SK-N-SH (cell line): ENCODE measurements at regions not wholly inside any gene's neighbourhood (a gene's known extent, or its start where the extent isn't known, plus 50 kb on each side); places are given as distances from the start of the nearest gene placed in this dataset.

Experiments used
- CTCF ChIA-PET: fragments of 300-600, 350-600 bp; formaldehyde crosslinking; extraction: SDS; loops from one replicate; lab custom pipeline; 2021; lab: Yijun Ruan, JAX
- POLR2A ChIA-PET: fragments of 350-600 bp; sonication (Branson Sonifier 250); formaldehyde crosslinking; extraction: SDS; loops from one replicate; lab custom pipeline; 2020; ENCODE audit warnings: antibody characterized with exemption, inconsistent platforms; lab: Yijun Ruan, JAX
- DNase-seq: peaks from one replicate; pipeline ENCODE4 v3.0.0; 2012
- H2AFZ ChIP-seq: fragments of 200-600 bp; sonication (generic); 2 replicates; pipeline ENCODE4 v1.8.1; 2016; ENCODE audit warnings: antibody characterized with exemption, mild to moderate bottlenecking, low read depth
- H3F3A ChIP-seq: fragments of 200-600 bp; sonication (generic); replicated peaks from 2 replicates; pipeline ENCODE3; 2016; ENCODE audit warnings: antibody characterized with exemption, mild to moderate bottlenecking; ENCODE audit not compliant: insufficient read depth
- H3K27ac ChIP-seq, 2 experiments: fragments of 200-500 bp in 1 of 2; fragments of 200-600 bp in 1 of 2; sonication (Bioruptor generic) in 1 of 2; sonication (generic), shearing (Covaris generic) in 1 of 2; 2 replicates each; pipeline versions ENCODE4 v1.5.1 to v1.6.1; 2014 to 2016; ENCODE audit warnings: low read depth in 2 of 2, inconsistent platforms in 1 of 2, low read length in 1 of 2, mild to moderate bottlenecking in 1 of 2, mixed read lengths in 1 of 2
- H3K27me3 ChIP-seq: fragments of 200-600 bp; sonication (generic), shearing (Covaris generic); 2 replicates; pipeline ENCODE4 v1.6.1; 2016; ENCODE audit warnings: mixed run types; ENCODE audit not compliant: insufficient read depth
- H3K36me3 ChIP-seq, 2 experiments: fragments of 200-500 bp in 1 of 2; fragments of 200-600 bp in 1 of 2; sonication (Bioruptor generic) in 1 of 2; sonication (generic) in 1 of 2; replicated peaks in 1 of 2; 2 replicates each; pipeline versions ENCODE3 to v1.5.1; 2014 to 2016; ENCODE audit warnings: low read length in 1 of 2, mild to moderate bottlenecking in 1 of 2; ENCODE audit not compliant: insufficient read depth in 2 of 2, control insufficient read depth in 1 of 2
- H3K4me1 ChIP-seq, 2 experiments: fragments of 200-500 bp in 1 of 2; fragments of 200-600 bp in 1 of 2; sonication (Bioruptor generic) in 1 of 2; sonication (generic), shearing (Covaris generic) in 1 of 2; 2 replicates each; pipeline versions ENCODE4 v1.5.1 to v1.6.1; 2014 to 2016; ENCODE audit warnings: low read depth in 1 of 2, low read length in 1 of 2, mixed run types in 1 of 2; ENCODE audit not compliant: insufficient read depth in 2 of 2, control insufficient read depth in 1 of 2
- H3K4me2 ChIP-seq: fragments of 200-600 bp; sonication (generic), shearing (Covaris generic); 2 replicates; pipeline ENCODE4 v1.6.1; 2017; ENCODE audit warnings: mixed run types
- H3K4me3 ChIP-seq, 2 experiments: fragments of 200-500 bp in 1 of 2; fragments of 200-600 bp in 1 of 2; sonication (Bioruptor generic) in 1 of 2; sonication (generic), shearing (Covaris generic) in 1 of 2; 2 replicates each; pipeline versions ENCODE4 v1.5.1 to v1.8.1; 2014 to 2016; ENCODE audit warnings: low read depth in 2 of 2, inconsistent platforms in 1 of 2, low read length in 1 of 2, mild to moderate bottlenecking in 1 of 2, mixed read lengths in 1 of 2, moderate library complexity in 1 of 2
- H3K79me2 ChIP-seq: fragments of 200-600 bp; sonication (generic); 2 replicates; pipeline ENCODE4 v1.8.1; 2017; ENCODE audit warnings: mild to moderate bottlenecking; ENCODE audit not compliant: insufficient read depth
- H3K9ac ChIP-seq: fragments of 200-600 bp; sonication (generic); 2 replicates; pipeline ENCODE4 v1.6.1; 2017; ENCODE audit warnings: mixed run types
- H3K9me2 ChIP-seq: fragments of 200-600 bp; sonication (generic); 2 replicates; pipeline ENCODE4 v1.6.1; 2017; ENCODE audit warnings: mixed run types
- H3K9me3 ChIP-seq: fragments of 200-600 bp; sonication (generic); 2 replicates; pipeline ENCODE4 v1.6.1; 2017; ENCODE audit warnings: mixed run types, mild to moderate bottlenecking, moderate library complexity
- H4K20me1 ChIP-seq: fragments of 200-600 bp; sonication (generic); 2 replicates; pipeline ENCODE4 v1.6.1; 2017; ENCODE audit warnings: mild to moderate bottlenecking, mixed run types; ENCODE audit not compliant: insufficient read depth
- CHD2 ChIP-seq: fragments of 150-350 bp; IDR thresholded peaks from 2 replicates; pipeline ENCODE4 v1.6.1; 2018; ENCODE audit warnings: low read length; ENCODE audit not compliant: partially characterized antibody
- EZH2phosphoT487 ChIP-seq: fragments of 200-600 bp; sonication (generic); IDR thresholded peaks from 2 replicates; pipeline ENCODE4 v1.6.1; 2017; ENCODE audit warnings: low read depth, mixed run types, mild to moderate bottlenecking, antibody characterized with exemption, moderate library complexity, borderline replicate concordance
- FOSL2 ChIP-seq: IDR thresholded peaks from 2 replicates; pipeline ENCODE4 v1.4.0; 2012; ENCODE audit warnings: low read depth, mild to moderate bottlenecking, moderate library complexity, borderline replicate concordance
- FOXJ3 ChIP-seq: sonication (generic); formaldehyde crosslinking; IDR thresholded peaks from 2 replicates; pipeline ENCODE4 v1.5.1; 2020; ENCODE audit warnings: mild to moderate bottlenecking, missing genetic modification reagents
- GATA2 ChIP-seq: sonication (generic); formaldehyde crosslinking; IDR thresholded peaks from 2 replicates; pipeline ENCODE4 v1.5.0; 2020; ENCODE audit warnings: mild to moderate bottlenecking, missing genetic modification reagents
- NFIC ChIP-seq: IDR thresholded peaks from 2 replicates; pipeline ENCODE4 v1.4.0; 2012; ENCODE audit warnings: borderline replicate concordance
- PBX3 ChIP-seq: IDR thresholded peaks from 2 replicates; pipeline ENCODE4; 2012
- POLR2AphosphoS5 ChIP-seq: IDR thresholded peaks from 2 replicates; pipeline ENCODE4 v1.6.1; 2012; ENCODE audit warnings: low read depth, low read length
- RAD21 ChIP-seq: IDR thresholded peaks from 2 replicates; pipeline ENCODE4 v1.6.1; 2012; ENCODE audit warnings: mild to moderate bottlenecking, low read length
- RFX5 ChIP-seq: IDR thresholded peaks from 2 replicates; pipeline ENCODE4 v1.6.1; 2012; ENCODE audit warnings: mild to moderate bottlenecking, improper control_type of control experiment, low read length
- RXRA ChIP-seq: IDR thresholded peaks from 2 replicates; pipeline ENCODE4 v1.4.0; 2012; ENCODE audit warnings: low read depth, mild to moderate bottlenecking, borderline replicate concordance
- SIN3A ChIP-seq: IDR thresholded peaks from 2 replicates; pipeline ENCODE4 v1.6.1; 2012; ENCODE audit warnings: low read depth, mild to moderate bottlenecking, low read length, moderate library complexity, borderline replicate concordance
- SMC3 ChIP-seq: IDR thresholded peaks from 2 replicates; pipeline ENCODE4 v1.6.1; 2012; ENCODE audit warnings: low read depth, low read length, improper control_type of control experiment
- TAF1 ChIP-seq: IDR thresholded peaks from 2 replicates; pipeline ENCODE4 v1.6.1; 2012; ENCODE audit warnings: low read depth, mild to moderate bottlenecking, low read length, moderate library complexity, borderline replicate concordance
- TEAD4 ChIP-seq: IDR thresholded peaks from 2 replicates; pipeline ENCODE4 v1.4.0; 2012; ENCODE audit warnings: mild to moderate bottlenecking, borderline replicate concordance; ENCODE audit not compliant: insufficient read depth
- USF1 ChIP-seq: IDR thresholded peaks from 2 replicates; pipeline ENCODE4 v1.4.0; 2012; ENCODE audit warnings: low read depth, borderline replicate concordance
- USF2 ChIP-seq: fragments of 150-350 bp; IDR thresholded peaks from 2 replicates; pipeline ENCODE4 v1.6.1; 2017; ENCODE audit warnings: antibody characterized with exemption, low read length, low read depth, borderline replicate concordance
- ZBTB33 ChIP-seq: IDR thresholded peaks from 2 replicates; pipeline ENCODE4 v1.4.0; 2012; ENCODE audit warnings: low read depth, borderline replicate concordance
- WGBS: methylation state at CpG from one replicate; pipeline ENCODE4 v1.1.6; 2017; ENCODE audit warnings: low lambda C conversion rate; 5-methylcytosine and 5-hydroxymethylcytosine counted together
- TF ChIP-seq, protein P1 (sequence below): IDR thresholded peaks from 2 replicates; pipeline ENCODE4 v1.6.1; 2012; ENCODE audit warnings: mild to moderate bottlenecking, low read depth, low read length, moderate library complexity

GRCh38 chr3:189386739-189387138 is 215.0 kb downstream of the TPRG1 start:
- H3K4me3 ChIP-seq: no peak overlapping the region
- H3K27me3 ChIP-seq: peaks cover 9% of the 10 kb centered on the region; the same call in 1 of the 2 replicates
- H4K20me1 ChIP-seq: no peaks in the 10 kb centered on the region
- H3K27ac ChIP-seq: no peak overlapping the region
- no peaks in the 10 kb centered on the region for H3K4me1 ChIP-seq
- 12% methylated on average over 3 of the region's 3 CpGs for WGBS
- H2AFZ ChIP-seq: no peak overlapping the region
- H3K79me2 ChIP-seq: no peaks in the 10 kb centered on the region
- H3K9me3 ChIP-seq: no peaks in the 10 kb centered on the region
- H3K9ac ChIP-seq: no peak overlapping the region
- CTCF ChIA-PET: no interaction called here
- TF ChIP-seq RAD21 (no peak), FOSL2 (no peak), SMC3 (no peak), EZH2phosphoT487 (no peak), TAF1 (no peak), USF1 (no peak), RXRA (no peak), NFIC (no peak), USF2 (no peak), TEAD4 (no peak), GATA2 (CRISPR knock-in tag) (no peak), RFX5 (no peak), SIN3A (no peak), CHD2 (no peak), ZBTB33 (no peak), POLR2AphosphoS5 (no peak), PBX3 (no peak), FOXJ3 (no peak)
- TF ChIP-seq, protein P1, sequence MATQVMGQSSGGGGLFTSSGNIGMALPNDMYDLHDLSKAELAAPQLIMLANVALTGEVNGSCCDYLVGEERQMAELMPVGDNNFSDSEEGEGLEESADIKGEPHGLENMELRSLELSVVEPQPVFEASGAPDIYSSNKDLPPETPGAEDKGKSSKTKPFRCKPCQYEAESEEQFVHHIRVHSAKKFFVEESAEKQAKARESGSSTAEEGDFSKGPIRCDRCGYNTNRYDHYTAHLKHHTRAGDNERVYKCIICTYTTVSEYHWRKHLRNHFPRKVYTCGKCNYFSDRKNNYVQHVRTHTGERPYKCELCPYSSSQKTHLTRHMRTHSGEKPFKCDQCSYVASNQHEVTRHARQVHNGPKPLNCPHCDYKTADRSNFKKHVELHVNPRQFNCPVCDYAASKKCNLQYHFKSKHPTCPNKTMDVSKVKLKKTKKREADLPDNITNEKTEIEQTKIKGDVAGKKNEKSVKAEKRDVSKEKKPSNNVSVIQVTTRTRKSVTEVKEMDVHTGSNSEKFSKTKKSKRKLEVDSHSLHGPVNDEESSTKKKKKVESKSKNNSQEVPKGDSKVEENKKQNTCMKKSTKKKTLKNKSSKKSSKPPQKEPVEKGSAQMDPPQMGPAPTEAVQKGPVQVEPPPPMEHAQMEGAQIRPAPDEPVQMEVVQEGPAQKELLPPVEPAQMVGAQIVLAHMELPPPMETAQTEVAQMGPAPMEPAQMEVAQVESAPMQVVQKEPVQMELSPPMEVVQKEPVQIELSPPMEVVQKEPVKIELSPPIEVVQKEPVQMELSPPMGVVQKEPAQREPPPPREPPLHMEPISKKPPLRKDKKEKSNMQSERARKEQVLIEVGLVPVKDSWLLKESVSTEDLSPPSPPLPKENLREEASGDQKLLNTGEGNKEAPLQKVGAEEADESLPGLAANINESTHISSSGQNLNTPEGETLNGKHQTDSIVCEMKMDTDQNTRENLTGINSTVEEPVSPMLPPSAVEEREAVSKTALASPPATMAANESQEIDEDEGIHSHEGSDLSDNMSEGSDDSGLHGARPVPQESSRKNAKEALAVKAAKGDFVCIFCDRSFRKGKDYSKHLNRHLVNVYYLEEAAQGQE: no peak
- no peak overlapping the region for H3K4me2 ChIP-seq
- DNase-seq: no peak
- POLR2A ChIA-PET: no interaction called here
- H3F3A ChIP-seq: no peaks in the 10 kb centered on the region
- H3K9me2 ChIP-seq: no peaks in the 10 kb centered on the region
- no peaks in the 10 kb centered on the region for H3K36me3 ChIP-seq
